ENCODE measurements at regions not wholly inside any gene's neighbourhood (a gene's known extent, or its start where the extent isn't known, plus 50 kb on each side); places are given as distances from the start of the nearest gene placed in this dataset.

- no peaks in the 10 kb centered on the region for H3K9me2 ChIP-seq (replicated peaks; ENCODE audit: insufficient read depth, low read length)
- DNase-seq = no peak
Measured at GRCh38 chr6:12369355-12369754, 79.2 kb downstream of the EDN1 start.

GRCh38 chr6:12369781-12370262, 79.7 kb downstream of the EDN1 start:
- no peak for DNase-seq
- no peak overlapping the region for H3K27ac ChIP-seq (ENCODE audit: low read length)
- no peak overlapping the region for H3K4me3 ChIP-seq (ENCODE audit: low read length)
- no peaks in the 10 kb centered on the region for H3K36me3 ChIP-seq (ENCODE audit: insufficient read depth, low read length)
- H3K4me1 ChIP-seq (ENCODE audit: low read length) = no peaks in the 10 kb centered on the region
- no peaks in the 10 kb centered on the region for H3K79me2 ChIP-seq (ENCODE audit: low read length)
- no peak overlapping the region for H3K4me2 ChIP-seq (ENCODE audit: low read depth, low read length, poor library complexity, severe bottlenecking)
- no peak overlapping the region for H2AFZ ChIP-seq (ENCODE audit: low read length)
- H4K20me1 ChIP-seq (ENCODE audit: insufficient read depth, low read depth, low read length) = no peaks in the 10 kb centered on the region
- no peaks in the 10 kb centered on the region for H3K9me2 ChIP-seq (replicated peaks; ENCODE audit: insufficient read depth, low read length)
- no peaks in the 10 kb centered on the region for H3K9me3 ChIP-seq (ENCODE audit: low read length)
- H3K27me3 ChIP-seq (ENCODE audit: low read length) = no peaks in the 10 kb centered on the region
- no peak overlapping the region for H3K9ac ChIP-seq (ENCODE audit: low read length)

More at GRCh38 chr6:12369355-12369754, 79.2 kb downstream of the EDN1 start:
- H3K79me2 ChIP-seq (ENCODE audit: low read length) = no peaks in the 10 kb centered on the region
- H3K36me3 ChIP-seq (ENCODE audit: insufficient read depth, low read length) = no peaks in the 10 kb centered on the region
- no peaks in the 10 kb centered on the region for H4K20me1 ChIP-seq (ENCODE audit: insufficient read depth, low read depth, low read length)
- H3K9me3 ChIP-seq (ENCODE audit: low read length) = no peaks in the 10 kb centered on the region
- H3K9ac ChIP-seq (ENCODE audit: low read length) = no peak overlapping the region
- no peak overlapping the region for H3K4me3 ChIP-seq (ENCODE audit: low read length)
- no peak overlapping the region for H3K27ac ChIP-seq (ENCODE audit: low read length)
- no peaks in the 10 kb centered on the region for H3K4me1 ChIP-seq (ENCODE audit: low read length)
- H2AFZ ChIP-seq (ENCODE audit: low read length) = no peak overlapping the region
- H3K27me3 ChIP-seq (ENCODE audit: low read length) = no peaks in the 10 kb centered on the region
- H3K4me2 ChIP-seq (ENCODE audit: low read depth, low read length, poor library complexity, severe bottlenecking) = no peak overlapping the region

- H3K36me3 ChIP-seq (ENCODE audit: insufficient read depth, low read length) = no peaks in the 10 kb centered on the region
- DNase-seq = no peak
- no peaks in the 10 kb centered on the region for H4K20me1 ChIP-seq (ENCODE audit: insufficient read depth, low read depth, low read length)
- H3K4me1 ChIP-seq (ENCODE audit: low read length) = no peaks in the 10 kb centered on the region
- no peak overlapping the region for H3K4me3 ChIP-seq (ENCODE audit: low read length)
- H3K79me2 ChIP-seq (ENCODE audit: low read length) = no peaks in the 10 kb centered on the region
- no peak overlapping the region for H3K27ac ChIP-seq (ENCODE audit: low read length)
- no peaks in the 10 kb centered on the region for H3K9me3 ChIP-seq (ENCODE audit: low read length)
- H3K27me3 ChIP-seq (ENCODE audit: low read length) = no peaks in the 10 kb centered on the region
- no peak overlapping the region for H2AFZ ChIP-seq (ENCODE audit: low read length)
- H3K9ac ChIP-seq (ENCODE audit: low read length) = no peak overlapping the region
- H3K9me2 ChIP-seq (replicated peaks; ENCODE audit: insufficient read depth, low read length) = no peaks in the 10 kb centered on the region
- H3K4me2 ChIP-seq (ENCODE audit: low read depth, low read length, poor library complexity, severe bottlenecking) = no peak overlapping the region
Measured at GRCh38 chr6:12371151-12371550, 81.0 kb downstream of the EDN1 start.

- H3K27ac ChIP-seq (ENCODE audit: low read length) = no peak overlapping the region
- H3K9ac ChIP-seq (ENCODE audit: low read length) = no peak overlapping the region
- H3K9me2 ChIP-seq (replicated peaks; ENCODE audit: insufficient read depth, low read length) = no peaks in the 10 kb centered on the region
- no peak overlapping the region for H3K4me2 ChIP-seq (ENCODE audit: low read depth, low read length, poor library complexity, severe bottlenecking)
- H4K20me1 ChIP-seq (ENCODE audit: insufficient read depth, low read depth, low read length) = no peaks in the 10 kb centered on the region
- no peaks in the 10 kb centered on the region for H3K27me3 ChIP-seq (ENCODE audit: low read length)
- H3K4me3 ChIP-seq (ENCODE audit: low read length) = no peak overlapping the region
- no peak for DNase-seq
- no peaks in the 10 kb centered on the region for H3K36me3 ChIP-seq (ENCODE audit: insufficient read depth, low read length)
- H2AFZ ChIP-seq (ENCODE audit: low read length) = no peak overlapping the region
- H3K9me3 ChIP-seq (ENCODE audit: low read length) = no peaks in the 10 kb centered on the region
- H3K4me1 ChIP-seq (ENCODE audit: low read length) = no peaks in the 10 kb centered on the region
- no peaks in the 10 kb centered on the region for H3K79me2 ChIP-seq (ENCODE audit: low read length)
Measured at GRCh38 chr6:12371641-12372146, 81.5 kb downstream of the EDN1 start.

- no peak overlapping the region for H2AFZ ChIP-seq (ENCODE audit: low read length)
- H3K4me3 ChIP-seq (ENCODE audit: low read length) = no peak overlapping the region
- no peaks in the 10 kb centered on the region for H3K4me1 ChIP-seq (ENCODE audit: low read length)
- no peak overlapping the region for H3K9ac ChIP-seq (ENCODE audit: low read length)
- H4K20me1 ChIP-seq (ENCODE audit: insufficient read depth, low read depth, low read length) = no peaks in the 10 kb centered on the region
- no peaks in the 10 kb centered on the region for H3K79me2 ChIP-seq (ENCODE audit: low read length)
- no peak overlapping the region for H3K4me2 ChIP-seq (ENCODE audit: low read depth, low read length, poor library complexity, severe bottlenecking)
- no peaks in the 10 kb centered on the region for H3K27me3 ChIP-seq (ENCODE audit: low read length)
- no peaks in the 10 kb centered on the region for H3K9me3 ChIP-seq (ENCODE audit: low read length)
- H3K9me2 ChIP-seq (replicated peaks; ENCODE audit: insufficient read depth, low read length) = no peaks in the 10 kb centered on the region
- no peaks in the 10 kb centered on the region for H3K36me3 ChIP-seq (ENCODE audit: insufficient read depth, low read length)
- DNase-seq = no peak
- H3K27ac ChIP-seq (ENCODE audit: low read length) = no peak overlapping the region
Measured at GRCh38 chr6:12379181-12379580, 89.0 kb downstream of the EDN1 start.

GRCh38 chr6:12381587-12381986, 91.4 kb downstream of the EDN1 start:
- H3K9me3 ChIP-seq (ENCODE audit: low read length) = no peaks in the 10 kb centered on the region
- H3K4me1 ChIP-seq (ENCODE audit: low read length) = no peaks in the 10 kb centered on the region
- H3K27ac ChIP-seq (ENCODE audit: low read length) = no peak overlapping the region
- H4K20me1 ChIP-seq (ENCODE audit: insufficient read depth, low read depth, low read length) = no peaks in the 10 kb centered on the region
- no peak overlapping the region for H3K4me2 ChIP-seq (ENCODE audit: low read depth, low read length, poor library complexity, severe bottlenecking)
- no peaks in the 10 kb centered on the region for H3K9me2 ChIP-seq (replicated peaks; ENCODE audit: insufficient read depth, low read length)
- no peak overlapping the region for H3K4me3 ChIP-seq (ENCODE audit: low read length)
- no peaks in the 10 kb centered on the region for H3K79me2 ChIP-seq (ENCODE audit: low read length)
- H3K36me3 ChIP-seq (ENCODE audit: insufficient read depth, low read length) = no peaks in the 10 kb centered on the region
- H3K9ac ChIP-seq (ENCODE audit: low read length) = no peak overlapping the region
- no peak for DNase-seq
- H3K27me3 ChIP-seq (ENCODE audit: low read length) = no peaks in the 10 kb centered on the region
- H2AFZ ChIP-seq (ENCODE audit: low read length) = no peak overlapping the region

- H4K20me1 ChIP-seq (ENCODE audit: insufficient read depth, low read depth, low read length) = no peaks in the 10 kb centered on the region
Measured at GRCh38 chr6:12383448-12383847, 93.3 kb downstream of the EDN1 start.

GRCh38 chr6:12384357-12384912, 94.3 kb downstream of the EDN1 start:
- Histone ChIP-seq H3K36me3 (ENCODE audit: insufficient read depth, low read length) (no peaks in the 10 kb centered on the region), H3K79me2 (ENCODE audit: low read length) (no peaks in the 10 kb centered on the region), H4K20me1 (ENCODE audit: insufficient read depth, low read depth, low read length) (no peaks in the 10 kb centered on the region), H3K27me3 (ENCODE audit: low read length) (no peaks in the 10 kb centered on the region), H3K4me2 (ENCODE audit: low read depth, low read length, poor library complexity, severe bottlenecking) (no peak overlapping the region), H3K9me3 (ENCODE audit: low read length) (no peaks in the 10 kb centered on the region), H3K27ac (ENCODE audit: low read length) (no peak overlapping the region), H3K9me2 (replicated peaks; ENCODE audit: insufficient read depth, low read length) (no peaks in the 10 kb centered on the region), H2AFZ (ENCODE audit: low read length) (no peak overlapping the region), H3K4me3 (ENCODE audit: low read length) (no peak overlapping the region), H3K4me1 (ENCODE audit: low read length) (no peaks in the 10 kb centered on the region), H3K9ac (ENCODE audit: low read length) (no peak overlapping the region)
- no peak for DNase-seq

More at GRCh38 chr6:12383448-12383847, 93.3 kb downstream of the EDN1 start:
- H2AFZ ChIP-seq (ENCODE audit: low read length) = no peak overlapping the region
- no peaks in the 10 kb centered on the region for H3K9me3 ChIP-seq (ENCODE audit: low read length)
- no peaks in the 10 kb centered on the region for H3K4me1 ChIP-seq (ENCODE audit: low read length)
- H3K27me3 ChIP-seq (ENCODE audit: low read length) = no peaks in the 10 kb centered on the region
- no peaks in the 10 kb centered on the region for H3K79me2 ChIP-seq (ENCODE audit: low read length)
- no peak for DNase-seq
- no peak overlapping the region for H3K9ac ChIP-seq (ENCODE audit: low read length)
- no peaks in the 10 kb centered on the region for H3K36me3 ChIP-seq (ENCODE audit: insufficient read depth, low read length)
- H3K4me2 ChIP-seq (ENCODE audit: low read depth, low read length, poor library complexity, severe bottlenecking) = no peak overlapping the region
- H3K4me3 ChIP-seq (ENCODE audit: low read length) = no peak overlapping the region
- H3K27ac ChIP-seq (ENCODE audit: low read length) = no peak overlapping the region
- H3K9me2 ChIP-seq (replicated peaks; ENCODE audit: insufficient read depth, low read length) = no peaks in the 10 kb centered on the region
